ENCODE measurements at regions not wholly inside any gene's neighbourhood (a gene's known extent, or its start where the extent isn't known, plus 50 kb on each side); places are given as distances from the start of the nearest gene placed in this dataset.

- TF ChIP-seq CTCF (IDR thresholded peaks at IDR 0.05; ENCODE audit: low read length) (no peak), EZH2 (IDR thresholded peaks at IDR 0.05; ENCODE audit: borderline replicate concordance, low read length) (no peak)
Measured at GRCh38 chr2:49514201-49514600, 359.9 kb upstream of the FSHR start.

Data from OCI-LY1 (cell line).